ENCODE measurements at regions not wholly inside any gene's neighbourhood (a gene's known extent, or its start where the extent isn't known, plus 50 kb on each side); places are given as distances from the start of the nearest gene placed in this dataset.

- DNase-seq: no peak
Observed at GRCh38 chr1:34415140-34415539, 238.4 kb downstream of the C1orf94 start.

- no peak for DNase-seq
Observed at GRCh38 chr1:34418166-34418565, 241.5 kb downstream of the C1orf94 start.

GRCh38 chr1:34419663-34420136 lies 243.0 kb downstream of the C1orf94 start:
- no peak for DNase-seq

GRCh38 chr1:34425046-34425445 lies 248.3 kb downstream of the C1orf94 start:
- no peak for DNase-seq

GRCh38 chr1:34425785-34426184 lies 249.1 kb downstream of the C1orf94 start:
- no peak for DNase-seq

- DNase-seq: no peak
Observed at GRCh38 chr1:34426325-34426896, 249.7 kb downstream of the C1orf94 start.

GRCh38 chr1:34427170-34427569 lies 250.5 kb downstream of the C1orf94 start:
- no peak for DNase-seq

- no peak for DNase-seq
Observed at GRCh38 chr1:34433099-34433498, 256.4 kb downstream of the C1orf94 start.

- no peak for DNase-seq
Observed at GRCh38 chr1:34436836-34437235, 260.1 kb downstream of the C1orf94 start.

- DNase-seq: no peak
Observed at GRCh38 chr1:34441259-34442069, 264.8 kb downstream of the C1orf94 start.

GRCh38 chr1:34444516-34444915 lies 267.8 kb downstream of the C1orf94 start:
- DNase-seq: no peak

- no peak for DNase-seq
Observed at GRCh38 chr1:34450325-34450724, 273.6 kb downstream of the C1orf94 start.

- DNase-seq: no peak
Observed at GRCh38 chr1:34452451-34452850, 275.7 kb downstream of the C1orf94 start.

- DNase-seq: no peak
Observed at GRCh38 chr1:34455121-34455520, 278.4 kb downstream of the C1orf94 start.

- DNase-seq: peak; percentile 0
Observed at GRCh38 chr1:34460193-34460592, 283.5 kb downstream of the C1orf94 start.

- no peak for DNase-seq
Observed at GRCh38 chr1:34470401-34470800, 284.4 kb upstream of the GJB5 start.

GRCh38 chr1:34474566-34474965 lies 280.3 kb upstream of the GJB5 start:
- DNase-seq: no peak

GRCh38 chr1:34476371-34476770 lies 278.5 kb upstream of the GJB5 start:
- no peak for DNase-seq

GRCh38 chr1:34477632-34478141 lies 277.2 kb upstream of the GJB5 start:
- no peak for DNase-seq

- no peak for DNase-seq
Observed at GRCh38 chr1:34478515-34479076, 276.3 kb upstream of the GJB5 start.

- no peak for DNase-seq
Observed at GRCh38 chr1:34479731-34480130, 275.1 kb upstream of the GJB5 start.

GRCh38 chr1:34488080-34488708 lies 266.7 kb upstream of the GJB5 start:
- no peak for DNase-seq

- no peak for DNase-seq
Observed at GRCh38 chr1:34500451-34500850, 254.4 kb upstream of the GJB5 start.

GRCh38 chr1:34511802-34512201 lies 243.0 kb upstream of the GJB5 start:
- no peak for DNase-seq

Data from NCI-H146 (cell line).